SKM-1 treated with dmso at 0.1 percent for 144 hours (cell line): ENCODE measurements at regions not wholly inside any gene's neighbourhood (a gene's known extent, or its start where the extent isn't known, plus 50 kb on each side); places are given as distances from the start of the nearest gene placed in this dataset.

Experiments used
- DNase-seq: peaks from one replicate; lab custom pipeline; 2025; ENCODE audit not compliant: unreplicated experiment; lab: John Stamatoyannopoulos, UW

- DNase-seq, result no peak
Measured at GRCh38 chr18:39976771-39977170, 1978.3 kb upstream of the PIK3C3 start.

- DNase-seq, result no peak
Measured at GRCh38 chr18:39972521-39972920, 1982.5 kb upstream of the PIK3C3 start.

- DNase-seq, result no peak
Measured at GRCh38 chr18:39969803-39970494, 1985.1 kb upstream of the PIK3C3 start.

- DNase-seq, result no peak
Measured at GRCh38 chr18:39966275-39966674, 1988.8 kb upstream of the PIK3C3 start.

- DNase-seq, result no peak
Measured at GRCh38 chr18:39962546-39962945, 1992.5 kb upstream of the PIK3C3 start.

- DNase-seq, result no peak
Measured at GRCh38 chr18:39960550-39960949, 1994.5 kb upstream of the PIK3C3 start.

- no peak for DNase-seq
Measured at GRCh38 chr18:39959839-39960238, 1995.2 kb upstream of the PIK3C3 start.

GRCh38 chr18:39958876-39959275, 1996.2 kb upstream of the PIK3C3 start:
- DNase-seq, result no peak

- DNase-seq, result no peak
Measured at GRCh38 chr18:39952816-39953215, 2002.2 kb upstream of the PIK3C3 start.

GRCh38 chr18:39951142-39951720, 2003.8 kb upstream of the PIK3C3 start:
- no peak for DNase-seq

- DNase-seq, result no peak
Measured at GRCh38 chr18:39946623-39947061, 2008.4 kb upstream of the PIK3C3 start.

- DNase-seq, result no peak
Measured at GRCh38 chr18:39945076-39945475, 2010.0 kb upstream of the PIK3C3 start.

- DNase-seq, result no peak
Measured at GRCh38 chr18:39942702-39943101, 2012.3 kb upstream of the PIK3C3 start.

GRCh38 chr18:39938676-39939608, 2016.1 kb upstream of the PIK3C3 start:
- DNase-seq, result no peak

GRCh38 chr18:39935598-39935997, 2019.4 kb upstream of the PIK3C3 start:
- DNase-seq, result no peak

GRCh38 chr18:39918847-39919246, 2036.2 kb upstream of the PIK3C3 start:
- DNase-seq, result no peak

- DNase-seq, result no peak
Measured at GRCh38 chr18:39913672-39914366, 2041.2 kb upstream of the PIK3C3 start.

GRCh38 chr18:39911716-39912115, 2043.3 kb upstream of the PIK3C3 start:
- no peak for DNase-seq

GRCh38 chr18:39909706-39910105, 2045.3 kb upstream of the PIK3C3 start:
- DNase-seq, result no peak

GRCh38 chr18:39886136-39886535, 2068.9 kb upstream of the PIK3C3 start:
- DNase-seq, result no peak

- DNase-seq, result no peak
Measured at GRCh38 chr18:39872651-39873050, 2082.4 kb upstream of the PIK3C3 start.
